ENCODE measurements at regions not wholly inside any gene's neighbourhood (a gene's known extent, or its start where the extent isn't known, plus 50 kb on each side); places are given as distances from the start of the nearest gene placed in this dataset.

DNA sequence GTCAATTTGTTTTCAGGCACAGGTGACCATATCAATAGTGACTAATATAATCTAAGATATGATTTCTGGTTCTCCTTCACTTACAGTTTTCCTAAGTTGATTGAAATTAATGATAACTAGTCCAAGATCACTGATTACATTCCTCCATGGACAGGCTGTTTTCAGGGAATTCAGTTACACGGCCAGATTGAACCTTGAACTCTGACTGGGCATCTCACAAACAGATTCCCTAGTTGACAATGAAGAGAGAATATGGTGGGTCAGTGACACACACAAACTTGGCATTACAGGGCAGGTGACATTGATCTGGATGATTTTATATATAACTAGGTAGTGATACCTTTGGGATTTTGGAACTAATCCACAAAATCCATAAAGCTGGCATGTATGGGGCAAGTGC, 110.2 kb upstream of the EGR2 start:
- Histone ChIP-seq H4K20me1 (ENCODE audit: insufficient read depth) (no peaks in the 10 kb centered on the region), H3K9ac (no peak overlapping the region)
- TF ChIP-seq, protein P1, sequence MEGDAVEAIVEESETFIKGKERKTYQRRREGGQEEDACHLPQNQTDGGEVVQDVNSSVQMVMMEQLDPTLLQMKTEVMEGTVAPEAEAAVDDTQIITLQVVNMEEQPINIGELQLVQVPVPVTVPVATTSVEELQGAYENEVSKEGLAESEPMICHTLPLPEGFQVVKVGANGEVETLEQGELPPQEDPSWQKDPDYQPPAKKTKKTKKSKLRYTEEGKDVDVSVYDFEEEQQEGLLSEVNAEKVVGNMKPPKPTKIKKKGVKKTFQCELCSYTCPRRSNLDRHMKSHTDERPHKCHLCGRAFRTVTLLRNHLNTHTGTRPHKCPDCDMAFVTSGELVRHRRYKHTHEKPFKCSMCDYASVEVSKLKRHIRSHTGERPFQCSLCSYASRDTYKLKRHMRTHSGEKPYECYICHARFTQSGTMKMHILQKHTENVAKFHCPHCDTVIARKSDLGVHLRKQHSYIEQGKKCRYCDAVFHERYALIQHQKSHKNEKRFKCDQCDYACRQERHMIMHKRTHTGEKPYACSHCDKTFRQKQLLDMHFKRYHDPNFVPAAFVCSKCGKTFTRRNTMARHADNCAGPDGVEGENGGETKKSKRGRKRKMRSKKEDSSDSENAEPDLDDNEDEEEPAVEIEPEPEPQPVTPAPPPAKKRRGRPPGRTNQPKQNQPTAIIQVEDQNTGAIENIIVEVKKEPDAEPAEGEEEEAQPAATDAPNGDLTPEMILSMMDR (conservative IDR thresholded peaks at IDR 0.05; ENCODE audit: low read depth, low read length) = no peak

DNA sequence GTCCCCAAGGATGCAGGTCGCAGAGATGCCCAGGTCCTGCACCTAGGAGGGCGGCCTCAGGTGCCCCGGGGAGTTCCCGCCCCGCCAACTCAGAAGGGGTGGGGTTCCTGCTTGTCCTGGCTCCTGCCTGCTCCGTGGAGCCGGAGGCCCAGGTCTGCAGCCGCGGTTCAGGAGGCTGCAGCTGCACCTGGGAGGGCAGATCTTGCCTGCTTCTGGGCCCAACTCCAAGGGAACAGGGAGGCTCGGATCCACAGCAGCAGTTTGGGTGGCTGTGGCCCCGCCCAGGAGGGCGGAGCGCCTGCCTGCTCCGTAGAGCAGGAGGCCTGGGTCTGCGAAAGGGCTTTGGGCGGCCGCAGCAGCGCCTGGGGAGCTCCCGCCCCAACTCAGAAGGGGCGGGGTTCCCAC, 108.2 kb upstream of the EGR2 start:
- Histone ChIP-seq H3K9ac (no peak overlapping the region), H3K79me2 (ENCODE audit: insufficient read depth, low read depth) (no peaks in the 10 kb centered on the region), H4K20me1 (ENCODE audit: insufficient read depth) (no peaks in the 10 kb centered on the region), H3K36me3 (ENCODE audit: insufficient read depth) (no peaks in the 10 kb centered on the region), H2AFZ (ENCODE audit: low read depth) (no peak overlapping the region), H3K4me1 (ENCODE audit: low read depth, poor library complexity, severe bottlenecking) (no peaks in the 10 kb centered on the region), H3K4me3 (IDR thresholded peaks at IDR 0.05; ENCODE audit: insufficient read depth, low read depth, low read length) (no peak overlapping the region), H3K4me2 (no peak overlapping the region), H3K27ac (no peak overlapping the region), H3K27me3 (ENCODE audit: insufficient read depth, low read depth) (no peaks in the 10 kb centered on the region)
- TF ChIP-seq, protein P1 (conservative IDR thresholded peaks at IDR 0.05; ENCODE audit: low read depth, low read length) = no peak

More for the DNA sequence above, 110.2 kb upstream of the EGR2 start:
- H3K36me3 ChIP-seq (ENCODE audit: insufficient read depth) = no peaks in the 10 kb centered on the region
- no peak overlapping the region for H3K4me2 ChIP-seq
- no peak overlapping the region for H3K4me3 ChIP-seq (IDR thresholded peaks at IDR 0.05; ENCODE audit: insufficient read depth, low read depth, low read length)
- H3K27me3 ChIP-seq (ENCODE audit: insufficient read depth, low read depth) = no peaks in the 10 kb centered on the region
- no peaks in the 10 kb centered on the region for H3K79me2 ChIP-seq (ENCODE audit: insufficient read depth, low read depth)
- H3K27ac ChIP-seq = no peak overlapping the region
- H2AFZ ChIP-seq (ENCODE audit: low read depth) = no peak overlapping the region
- no peaks in the 10 kb centered on the region for H3K4me1 ChIP-seq (ENCODE audit: low read depth, poor library complexity, severe bottlenecking)

DNA sequence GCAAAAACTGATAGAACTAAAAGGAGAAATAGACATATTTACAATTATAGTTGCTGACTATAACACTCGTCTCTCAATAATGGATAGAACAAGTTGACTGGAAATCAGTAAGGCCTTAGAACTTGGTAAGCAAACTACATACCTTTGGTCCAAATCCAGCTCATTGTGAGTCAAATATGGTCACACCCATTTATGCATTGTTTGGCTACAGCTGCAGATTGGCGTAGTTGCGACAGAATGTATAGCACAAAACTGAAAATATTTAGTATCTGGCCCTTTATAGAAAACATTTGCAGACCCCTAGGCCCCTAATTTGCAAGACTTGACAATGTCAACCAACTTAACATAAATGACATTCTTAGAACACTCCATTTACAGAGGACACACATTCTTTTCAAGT, 103.6 kb upstream of the EGR2 start:
- TF ChIP-seq, protein P1 (conservative IDR thresholded peaks at IDR 0.05; ENCODE audit: low read depth, low read length) = no peak
- no peaks in the 10 kb centered on the region for H3K27me3 ChIP-seq (ENCODE audit: insufficient read depth, low read depth)
- H3K36me3 ChIP-seq (ENCODE audit: insufficient read depth) = no peaks in the 10 kb centered on the region
- no peaks in the 10 kb centered on the region for H3K79me2 ChIP-seq (ENCODE audit: insufficient read depth, low read depth)
- H2AFZ ChIP-seq (ENCODE audit: low read depth) = no peak overlapping the region
- H4K20me1 ChIP-seq (ENCODE audit: insufficient read depth) = no peaks in the 10 kb centered on the region
- no peak overlapping the region for H3K4me2 ChIP-seq
- H3K4me3 ChIP-seq (IDR thresholded peaks at IDR 0.05; ENCODE audit: insufficient read depth, low read depth, low read length) = no peak overlapping the region
- no peak overlapping the region for H3K9ac ChIP-seq
- no peak overlapping the region for H3K27ac ChIP-seq
- H3K4me1 ChIP-seq (ENCODE audit: low read depth, poor library complexity, severe bottlenecking) = no peaks in the 10 kb centered on the region

DNA sequence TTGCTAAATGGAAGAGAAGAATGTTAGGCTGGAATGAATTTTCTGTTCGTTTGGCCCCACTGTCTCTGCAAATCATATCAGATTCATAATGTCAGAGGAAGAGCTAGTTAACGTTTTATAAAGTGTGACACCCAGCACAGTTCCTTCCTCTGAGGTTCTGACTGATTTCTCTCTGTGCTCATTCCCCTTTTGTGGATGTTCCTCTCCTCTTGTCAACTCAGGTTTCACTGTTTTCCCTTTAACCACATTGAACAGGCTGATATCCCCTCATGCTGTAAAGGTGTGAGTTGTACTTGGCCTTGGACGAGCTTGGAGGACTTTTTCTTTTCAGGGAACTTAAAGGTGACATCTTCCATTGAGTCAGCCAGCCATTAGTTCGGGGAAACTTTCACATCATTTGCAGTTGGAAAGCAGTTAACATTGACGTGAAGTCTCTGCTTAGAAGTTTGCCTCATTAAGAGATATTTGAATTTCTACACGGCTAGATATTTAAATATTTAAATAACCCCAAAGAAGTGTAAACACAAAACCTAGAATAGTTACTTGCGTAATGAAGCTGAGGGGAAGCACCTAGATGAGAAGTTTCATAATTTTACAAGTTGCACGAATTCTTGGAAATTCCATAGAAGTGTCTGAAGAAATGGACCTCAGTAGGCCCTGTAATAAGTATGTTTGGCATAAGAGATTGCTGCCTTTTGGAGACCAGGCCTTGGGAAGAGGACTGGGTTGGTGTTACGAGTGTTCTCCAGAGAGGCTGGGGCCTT, 101.5 kb upstream of the EGR2 start:
- no peak overlapping the region for H3K4me3 ChIP-seq (IDR thresholded peaks at IDR 0.05; ENCODE audit: insufficient read depth, low read depth, low read length)
- TF ChIP-seq, protein P1 (conservative IDR thresholded peaks at IDR 0.05; ENCODE audit: low read depth, low read length) = no peak
- H3K4me1 ChIP-seq (ENCODE audit: low read depth, poor library complexity, severe bottlenecking) = no peaks in the 10 kb centered on the region
- no peak overlapping the region for H3K27ac ChIP-seq
- H4K20me1 ChIP-seq (ENCODE audit: insufficient read depth) = no peaks in the 10 kb centered on the region
- H3K79me2 ChIP-seq (ENCODE audit: insufficient read depth, low read depth) = no peaks in the 10 kb centered on the region
- H3K27me3 ChIP-seq (ENCODE audit: insufficient read depth, low read depth) = no peaks in the 10 kb centered on the region
- no peaks in the 10 kb centered on the region for H3K36me3 ChIP-seq (ENCODE audit: insufficient read depth)
- H3K9ac ChIP-seq = no peak overlapping the region
- H3K4me2 ChIP-seq = no peak overlapping the region
- H2AFZ ChIP-seq (ENCODE audit: low read depth) = no peak overlapping the region
